ENCODE measurements at regions not wholly inside any gene's neighbourhood (a gene's known extent, or its start where the extent isn't known, plus 50 kb on each side); places are given as distances from the start of the nearest gene placed in this dataset.
A peak's percentile ranks its signal among the peaks of the same experiment; 100 is the strongest.

DNA sequence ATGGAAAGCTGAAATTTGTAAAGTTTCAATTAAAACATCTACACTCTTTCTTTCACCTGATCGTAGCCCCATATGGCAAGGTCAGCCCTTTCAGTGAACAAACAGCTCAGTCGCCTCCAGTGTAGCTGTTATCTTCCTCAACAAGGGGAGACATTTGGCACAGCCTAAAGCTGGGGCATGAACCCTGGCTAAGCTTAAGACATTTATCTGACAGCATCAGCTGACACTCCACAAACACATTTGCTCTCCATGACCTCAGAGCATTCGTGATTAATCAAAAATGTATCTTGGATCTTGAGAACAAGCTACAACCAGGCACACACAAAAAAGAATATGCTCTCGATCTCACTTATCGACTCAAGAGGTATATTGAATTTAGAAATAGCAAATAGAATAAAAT lies 67.3 kb downstream of the POU5F2 start:
- H3K9me3 ChIP-seq (ENCODE audit: control extremely low read depth in 1 of 5, control insufficient read depth in 4 of 5, insufficient read depth in 2 of 5, low read depth in 1 of 5, low read length in 4 of 5), result no peaks in the 10 kb centered on the region
- H3K36me3 ChIP-seq (ENCODE audit: control insufficient read depth in 4 of 4, insufficient read depth in 4 of 4, low read length in 3 of 4), result peaks cover 0 to 2% (median 0%) of the 10 kb centered on the region in 4 experiments
- ChIA-PET CTCF (interaction anchor here (0.8 to 1.6 kb wide), 3 partner anchors 13 to 39 kb away, joined by 3 to 4 read pairs (median 3); no protein-coding TSS in a partner anchor), POLR2A (no interaction called here)
- H3K4me3 ChIP-seq (ENCODE audit: control insufficient read depth in 1 of 7, extremely low read depth in 1 of 7, insufficient read depth in 4 of 7, low read depth in 2 of 7, low read length in 6 of 7), result no peak overlapping the region
- DNase-seq, result peak in 2 of 3 donors; percentile 1 to 46
- H3K27me3 ChIP-seq (replicated peaks in 2 of 5; ENCODE audit: control insufficient read depth in 4 of 5, insufficient read depth in 5 of 5, low read length in 4 of 5), result no peaks in the 10 kb centered on the region
- 87% methylated on average over 2 of the region's 5 CpGs for WGBS (ENCODE audit: insufficient coverage)
- peaks cover 0 to 3% (median 0%) of the 10 kb centered on the region in 4 experiments for H3K4me1 ChIP-seq (ENCODE audit: control extremely low read depth in 1 of 4, control insufficient read depth in 4 of 4, insufficient read depth in 4 of 4, low read length in 3 of 4)
- no peak overlapping the region for H3K27ac ChIP-seq (ENCODE audit: insufficient read depth in 1 of 2, low read depth in 1 of 2, low read length in 2 of 2, poor library complexity in 1 of 2, severe bottlenecking in 2 of 2)

DNA sequence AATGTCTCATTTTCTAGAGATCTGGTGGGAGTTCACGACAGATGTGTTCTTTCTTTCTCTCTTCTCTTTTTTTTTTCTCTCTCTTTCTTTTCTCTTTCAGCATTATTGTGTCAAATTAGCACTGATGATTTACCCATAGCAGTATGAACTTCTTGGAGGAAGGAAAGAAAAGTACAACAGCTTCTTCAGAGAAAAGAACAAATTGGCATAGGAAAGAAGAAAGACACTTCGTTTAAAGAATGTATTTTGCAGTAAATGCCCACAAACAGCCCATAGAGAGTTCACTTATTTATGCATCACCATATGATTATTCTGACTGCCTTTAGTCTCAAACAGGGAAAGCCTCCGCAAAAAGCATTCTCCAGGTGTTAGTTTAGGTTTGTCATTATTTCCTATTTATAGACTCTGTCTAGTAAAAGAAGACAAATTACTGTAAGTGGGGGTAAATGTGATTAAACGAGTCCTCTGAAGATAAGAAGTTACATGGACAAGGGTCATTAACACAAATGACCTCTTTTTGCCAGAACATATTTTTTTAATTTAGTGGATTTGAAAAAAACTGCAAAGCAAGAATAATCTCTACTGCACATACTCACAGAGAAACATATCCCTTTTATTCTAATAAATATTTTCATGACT lies 68.0 kb downstream of the POU5F2 start:
- ChIA-PET CTCF (interaction anchor here (0.8 to 1.6 kb wide), 3 partner anchors 12 to 38 kb away, joined by 3 to 4 read pairs (median 3); no protein-coding TSS in a partner anchor), POLR2A (no interaction called here)
- Histone ChIP-seq H3K36me3 (ENCODE audit: control insufficient read depth in 4 of 4, insufficient read depth in 4 of 4, low read length in 3 of 4) (peaks cover 0 to 2% (median 0%) of the 10 kb centered on the region in 4 experiments), H3K4me1 (ENCODE audit: control extremely low read depth in 1 of 4, control insufficient read depth in 4 of 4, insufficient read depth in 4 of 4, low read length in 3 of 4) (peaks cover 0 to 3% (median 0%) of the 10 kb centered on the region in 4 experiments), H3K9me3 (ENCODE audit: control extremely low read depth in 1 of 5, control insufficient read depth in 4 of 5, insufficient read depth in 2 of 5, low read depth in 1 of 5, low read length in 4 of 5) (no peaks in the 10 kb centered on the region), H3K27me3 (replicated peaks in 2 of 5; ENCODE audit: control insufficient read depth in 4 of 5, insufficient read depth in 5 of 5, low read length in 4 of 5) (no peaks in the 10 kb centered on the region), H3K27ac (ENCODE audit: insufficient read depth in 1 of 2, low read depth in 1 of 2, low read length in 2 of 2, poor library complexity in 1 of 2, severe bottlenecking in 2 of 2) (no peak overlapping the region), H3K4me3 (ENCODE audit: control insufficient read depth in 1 of 7, extremely low read depth in 1 of 7, insufficient read depth in 4 of 7, low read depth in 2 of 7, low read length in 6 of 7) (no peak overlapping the region)
- no peak for DNase-seq
- no CpG with 5 or more reads among the region's 4 CpGs for WGBS (ENCODE audit: insufficient coverage)

DNA sequence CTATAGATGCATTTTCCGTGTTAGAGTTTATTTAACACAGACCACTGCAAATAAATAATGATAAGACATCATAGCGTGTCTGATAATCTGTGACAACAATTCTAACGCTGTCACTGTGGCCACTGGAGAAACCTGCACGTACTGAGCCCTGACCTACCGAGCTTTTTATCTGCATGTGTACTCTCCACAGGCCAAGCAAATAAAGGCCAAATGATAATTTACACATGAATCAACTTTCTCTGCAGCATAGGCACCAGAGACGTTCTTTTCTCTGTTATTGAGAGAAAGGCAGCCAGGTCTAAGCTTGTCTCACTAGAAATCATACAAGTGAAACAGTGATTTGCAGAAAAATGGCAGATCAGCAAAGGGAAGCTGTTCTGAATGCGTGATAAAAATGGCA lies 75.8 kb downstream of the POU5F2 start:
- Histone ChIP-seq H3K4me3 (ENCODE audit: control insufficient read depth in 1 of 7, extremely low read depth in 1 of 7, insufficient read depth in 4 of 7, low read depth in 2 of 7, low read length in 6 of 7) (no peak overlapping the region), H3K27me3 (replicated peaks in 2 of 5; ENCODE audit: control insufficient read depth in 4 of 5, insufficient read depth in 5 of 5, low read length in 4 of 5) (no peaks in the 10 kb centered on the region), H3K9me3 (ENCODE audit: control extremely low read depth in 1 of 5, control insufficient read depth in 4 of 5, insufficient read depth in 2 of 5, low read depth in 1 of 5, low read length in 4 of 5) (no peaks in the 10 kb centered on the region), H3K4me1 (ENCODE audit: control extremely low read depth in 1 of 4, control insufficient read depth in 4 of 4, insufficient read depth in 4 of 4, low read length in 3 of 4) (no peaks in the 10 kb centered on the region), H3K36me3 (ENCODE audit: control insufficient read depth in 4 of 4, insufficient read depth in 4 of 4, low read length in 3 of 4) (no peaks in the 10 kb centered on the region), H3K27ac (ENCODE audit: insufficient read depth in 1 of 2, low read depth in 1 of 2, low read length in 2 of 2, poor library complexity in 1 of 2, severe bottlenecking in 2 of 2) (no peak overlapping the region)
- CTCF ChIA-PET, result no interaction called here
- POLR2A ChIA-PET, result no interaction called here
- WGBS (ENCODE audit: insufficient coverage), result 96% methylated on average over 7 of the region's 7 CpGs
- DNase-seq, result no peak

DNA sequence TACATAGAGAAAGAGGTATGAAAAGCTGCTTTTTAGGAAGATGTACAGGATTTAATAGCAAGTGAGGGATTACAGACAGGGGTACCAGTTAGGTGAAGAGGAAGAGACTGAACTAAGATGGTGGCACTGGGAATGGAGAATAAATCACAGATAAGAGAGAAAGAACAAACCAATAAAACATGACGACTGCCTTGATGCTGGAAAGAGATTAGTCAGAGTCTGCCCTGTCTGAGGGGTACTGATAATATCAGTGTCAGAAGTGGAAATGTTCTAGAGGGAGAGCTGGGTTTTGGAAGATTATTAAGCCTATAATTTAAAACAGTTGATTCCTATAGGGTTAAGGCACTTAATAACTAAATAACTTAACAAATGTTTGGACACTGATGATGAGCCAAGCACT lies 77.7 kb downstream of the NR2F1 start:
- no peaks in the 10 kb centered on the region for H3K36me3 ChIP-seq (ENCODE audit: control insufficient read depth in 4 of 4, insufficient read depth in 4 of 4, low read length in 3 of 4)
- DNase-seq, result no peak
- POLR2A ChIA-PET, result no interaction called here
- no peaks in the 10 kb centered on the region for H3K9me3 ChIP-seq (ENCODE audit: control extremely low read depth in 1 of 5, control insufficient read depth in 4 of 5, insufficient read depth in 2 of 5, low read depth in 1 of 5, low read length in 4 of 5)
- no peak overlapping the region for H3K4me3 ChIP-seq (ENCODE audit: control insufficient read depth in 1 of 7, extremely low read depth in 1 of 7, insufficient read depth in 4 of 7, low read depth in 2 of 7, low read length in 6 of 7)
- no peaks in the 10 kb centered on the region for H3K4me1 ChIP-seq (ENCODE audit: control extremely low read depth in 1 of 4, control insufficient read depth in 4 of 4, insufficient read depth in 4 of 4, low read length in 3 of 4)
- H3K27ac ChIP-seq (ENCODE audit: insufficient read depth in 1 of 2, low read depth in 1 of 2, low read length in 2 of 2, poor library complexity in 1 of 2, severe bottlenecking in 2 of 2), result no peak overlapping the region
- no peaks in the 10 kb centered on the region for H3K27me3 ChIP-seq (replicated peaks in 2 of 5; ENCODE audit: control insufficient read depth in 4 of 5, insufficient read depth in 5 of 5, low read length in 4 of 5)
- 80% methylated on average over 1 of the region's 1 CpG for WGBS (ENCODE audit: insufficient coverage)
- CTCF ChIA-PET, result interaction anchor here (1.4 kb wide), 1 partner anchor 13 kb away, joined by 3 read pairs; no protein-coding TSS in a partner anchor

DNA sequence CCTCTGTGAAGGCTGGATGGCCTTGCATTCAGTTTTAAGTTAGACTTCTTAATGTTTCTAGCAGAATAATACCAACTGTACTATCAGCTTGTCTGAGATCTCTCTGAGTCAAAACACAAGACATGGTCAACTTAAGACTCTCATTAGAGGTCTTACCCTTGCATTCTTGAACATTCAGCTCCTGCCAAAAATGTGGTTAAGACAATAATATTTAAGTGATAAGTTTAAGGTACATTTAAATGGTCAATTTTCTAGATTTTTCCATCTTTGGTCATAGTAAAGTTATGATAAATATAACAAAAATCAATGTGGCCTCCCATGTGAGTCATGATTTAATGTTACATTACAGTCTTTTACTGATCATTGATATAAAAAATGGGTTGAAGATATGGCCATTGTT lies 75.0 kb downstream of the NR2F1 start:
- ChIA-PET CTCF (interaction anchor here (1.6 kb wide), 1 partner anchor 16 kb away, joined by 4 read pairs; no protein-coding TSS in a partner anchor), POLR2A (no interaction called here)
- H3K4me1 ChIP-seq (ENCODE audit: control extremely low read depth in 1 of 4, control insufficient read depth in 4 of 4, insufficient read depth in 4 of 4, low read length in 3 of 4), result no peaks in the 10 kb centered on the region
- no peak overlapping the region for H3K4me3 ChIP-seq (ENCODE audit: control insufficient read depth in 1 of 7, extremely low read depth in 1 of 7, insufficient read depth in 4 of 7, low read depth in 2 of 7, low read length in 6 of 7)
- no peaks in the 10 kb centered on the region for H3K27me3 ChIP-seq (replicated peaks in 2 of 5; ENCODE audit: control insufficient read depth in 4 of 5, insufficient read depth in 5 of 5, low read length in 4 of 5)
- DNase-seq, result no peak
- H3K27ac ChIP-seq (ENCODE audit: insufficient read depth in 1 of 2, low read depth in 1 of 2, low read length in 2 of 2, poor library complexity in 1 of 2, severe bottlenecking in 2 of 2), result no peak overlapping the region
- no peaks in the 10 kb centered on the region for H3K9me3 ChIP-seq (ENCODE audit: control extremely low read depth in 1 of 5, control insufficient read depth in 4 of 5, insufficient read depth in 2 of 5, low read depth in 1 of 5, low read length in 4 of 5)
- peaks cover 0 to 3% (median 0%) of the 10 kb centered on the region in 4 experiments for H3K36me3 ChIP-seq (ENCODE audit: control insufficient read depth in 4 of 4, insufficient read depth in 4 of 4, low read length in 3 of 4)

DNA sequence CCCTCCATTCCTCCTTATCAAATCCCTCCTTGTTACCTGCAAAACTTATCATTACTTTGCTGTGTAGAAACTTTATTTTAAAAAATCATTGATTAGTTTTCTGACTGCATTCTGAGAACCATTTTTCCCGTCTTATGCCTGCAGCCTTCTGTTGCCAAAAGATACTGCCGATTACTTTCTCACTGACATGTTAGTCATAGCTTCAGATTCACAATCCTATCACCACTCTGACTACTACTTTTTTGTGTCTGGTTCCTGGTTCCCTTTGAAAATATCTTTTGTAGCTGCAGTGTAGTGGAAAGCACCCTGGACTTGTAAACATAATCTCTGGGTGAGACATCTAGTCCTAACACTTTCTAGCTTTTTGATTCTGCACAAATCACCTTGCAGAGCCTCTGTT lies 71.7 kb downstream of the NR2F1 start:
- Histone ChIP-seq H3K4me1 (ENCODE audit: control extremely low read depth in 1 of 4, control insufficient read depth in 4 of 4, insufficient read depth in 4 of 4, low read length in 3 of 4) (peaks cover 0 to 8% (median 0%) of the 10 kb centered on the region in 4 experiments), H3K36me3 (ENCODE audit: control insufficient read depth in 4 of 4, insufficient read depth in 4 of 4, low read length in 3 of 4) (peaks cover 0 to 3% (median 0%) of the 10 kb centered on the region in 4 experiments), H3K9me3 (ENCODE audit: control extremely low read depth in 1 of 5, control insufficient read depth in 4 of 5, insufficient read depth in 2 of 5, low read depth in 1 of 5, low read length in 4 of 5) (peaks cover 0 to 10% (median 1%) of the 10 kb centered on the region in 5 experiments), H3K27ac (ENCODE audit: insufficient read depth in 1 of 2, low read depth in 1 of 2, low read length in 2 of 2, poor library complexity in 1 of 2, severe bottlenecking in 2 of 2) (no peak overlapping the region), H3K27me3 (replicated peaks in 2 of 5; ENCODE audit: control insufficient read depth in 4 of 5, insufficient read depth in 5 of 5, low read length in 4 of 5) (no peaks in the 10 kb centered on the region), H3K4me3 (ENCODE audit: control insufficient read depth in 1 of 7, extremely low read depth in 1 of 7, insufficient read depth in 4 of 7, low read depth in 2 of 7, low read length in 6 of 7) (no peak overlapping the region)
- DNase-seq, result no peak
- ChIA-PET POLR2A (no interaction called here), CTCF (no interaction called here)
- WGBS (ENCODE audit: insufficient coverage), result 100% methylated on average over 2 of the region's 2 CpGs

DNA sequence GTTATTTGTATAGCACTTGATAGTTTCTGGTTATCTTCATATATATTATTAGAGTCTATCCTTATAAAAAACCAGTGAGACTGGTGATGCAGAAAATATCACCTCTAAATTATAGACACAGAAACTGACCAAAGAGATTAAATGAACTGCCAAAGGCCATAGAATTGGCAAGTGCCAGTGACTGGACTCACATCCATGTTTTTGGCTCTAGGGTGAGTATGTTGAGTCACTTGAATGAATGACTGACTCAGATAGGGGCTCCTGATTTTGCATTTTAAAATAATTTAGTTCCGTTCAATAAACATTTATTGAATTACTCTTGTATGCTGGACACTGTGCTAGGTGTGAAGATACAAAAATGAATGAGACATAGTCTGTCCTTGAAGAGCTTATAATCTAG lies 70.7 kb downstream of the NR2F1 start:
- DNase-seq, result no peak
- Histone ChIP-seq H3K4me1 (ENCODE audit: control extremely low read depth in 1 of 4, control insufficient read depth in 4 of 4, insufficient read depth in 4 of 4, low read length in 3 of 4) (peaks cover 0 to 8% (median 0%) of the 10 kb centered on the region in 4 experiments), H3K36me3 (ENCODE audit: control insufficient read depth in 4 of 4, insufficient read depth in 4 of 4, low read length in 3 of 4) (peaks cover 0 to 3% (median 0%) of the 10 kb centered on the region in 4 experiments), H3K4me3 (ENCODE audit: control insufficient read depth in 1 of 7, extremely low read depth in 1 of 7, insufficient read depth in 4 of 7, low read depth in 2 of 7, low read length in 6 of 7) (no peak overlapping the region), H3K9me3 (ENCODE audit: control extremely low read depth in 1 of 5, control insufficient read depth in 4 of 5, insufficient read depth in 2 of 5, low read depth in 1 of 5, low read length in 4 of 5) (peaks cover 0 to 10% (median 1%) of the 10 kb centered on the region in 5 experiments), H3K27ac (ENCODE audit: insufficient read depth in 1 of 2, low read depth in 1 of 2, low read length in 2 of 2, poor library complexity in 1 of 2, severe bottlenecking in 2 of 2) (no peak overlapping the region), H3K27me3 (replicated peaks in 2 of 5; ENCODE audit: control insufficient read depth in 4 of 5, insufficient read depth in 5 of 5, low read length in 4 of 5) (no peaks in the 10 kb centered on the region)
- POLR2A ChIA-PET, result no interaction called here
- WGBS (ENCODE audit: insufficient coverage), result no CpG with 5 or more reads among the region's 1 CpG
- CTCF ChIA-PET, result no interaction called here
